NCI-H226 (cell line): ENCODE measurements at regions not wholly inside any gene's neighbourhood (a gene's known extent, or its start where the extent isn't known, plus 50 kb on each side); places are given as distances from the start of the nearest gene placed in this dataset.
A peak's percentile ranks its signal among the peaks of the same experiment; 100 is the strongest.
"Not testable (repeated sequence)": the region's sequence is repeated elsewhere in the genome, so short reads cannot be mapped to it uniquely, and the experiment has no call there.

Source experiments
- DNase-seq: peaks from one replicate; pipeline ENCODE4 v3.0.0-alpha.2; 2015

GRCh38 chr3:107939691-107940442 is 151.0 kb downstream of the CD47 start:
- no peak for DNase-seq

- DNase-seq = peak; percentile 27
Measured at GRCh38 chr3:107938143-107938542, 152.7 kb downstream of the CD47 start.

GRCh38 chr3:107934808-107935207 is 156.0 kb downstream of the CD47 start:
- no peak for DNase-seq

- no peak for DNase-seq
Measured at GRCh38 chr3:107933450-107933849, 157.4 kb downstream of the CD47 start.

GRCh38 chr3:107931326-107931725 is 159.5 kb downstream of the CD47 start:
- no peak for DNase-seq

- DNase-seq = no peak
Measured at GRCh38 chr3:107929088-107929487, 161.7 kb downstream of the CD47 start.

GRCh38 chr3:107928084-107928445 is 162.8 kb downstream of the CD47 start:
- no peak for DNase-seq

- DNase-seq = peak; percentile 30
Measured at GRCh38 chr3:107927361-107928083, 163.3 kb downstream of the CD47 start.

- no peak for DNase-seq
Measured at GRCh38 chr3:107925851-107926250, 165.0 kb downstream of the CD47 start.

GRCh38 chr3:107921038-107921437 is 169.8 kb downstream of the CD47 start:
- no peak for DNase-seq

- no peak for DNase-seq
Measured at GRCh38 chr3:107920538-107920937, 170.3 kb downstream of the CD47 start.

- DNase-seq = no peak
Measured at GRCh38 chr3:107919239-107919638, 171.6 kb downstream of the CD47 start.

GRCh38 chr3:107916171-107916570 is 174.7 kb downstream of the CD47 start:
- DNase-seq = no peak

GRCh38 chr3:107915706-107916105 is 175.1 kb downstream of the CD47 start:
- DNase-seq = no peak

- peak; percentile 79 for DNase-seq
Measured at GRCh38 chr3:107913701-107914100, 177.1 kb downstream of the CD47 start.

GRCh38 chr3:107911337-107912000 is 179.4 kb downstream of the CD47 start:
- peak; percentile 8 for DNase-seq

- DNase-seq = no peak
Measured at GRCh38 chr3:107910713-107911259, 180.0 kb downstream of the CD47 start.

- DNase-seq = not testable (repeated sequence)
Measured at GRCh38 chr3:107909583-107909982, 181.2 kb downstream of the CD47 start.

GRCh38 chr3:107907996-107908395 is 182.8 kb downstream of the CD47 start:
- DNase-seq = no peak

- DNase-seq = no peak
Measured at GRCh38 chr3:107904536-107905066, 186.2 kb downstream of the CD47 start.

- no peak for DNase-seq
Measured at GRCh38 chr3:107899990-107900651, 190.7 kb downstream of the CD47 start.

GRCh38 chr3:107897471-107898061 is 193.3 kb downstream of the CD47 start:
- DNase-seq = no peak
